ENCODE measurements at regions not wholly inside any gene's neighbourhood (a gene's known extent, or its start where the extent isn't known, plus 50 kb on each side); places are given as distances from the start of the nearest gene placed in this dataset.

DNA sequence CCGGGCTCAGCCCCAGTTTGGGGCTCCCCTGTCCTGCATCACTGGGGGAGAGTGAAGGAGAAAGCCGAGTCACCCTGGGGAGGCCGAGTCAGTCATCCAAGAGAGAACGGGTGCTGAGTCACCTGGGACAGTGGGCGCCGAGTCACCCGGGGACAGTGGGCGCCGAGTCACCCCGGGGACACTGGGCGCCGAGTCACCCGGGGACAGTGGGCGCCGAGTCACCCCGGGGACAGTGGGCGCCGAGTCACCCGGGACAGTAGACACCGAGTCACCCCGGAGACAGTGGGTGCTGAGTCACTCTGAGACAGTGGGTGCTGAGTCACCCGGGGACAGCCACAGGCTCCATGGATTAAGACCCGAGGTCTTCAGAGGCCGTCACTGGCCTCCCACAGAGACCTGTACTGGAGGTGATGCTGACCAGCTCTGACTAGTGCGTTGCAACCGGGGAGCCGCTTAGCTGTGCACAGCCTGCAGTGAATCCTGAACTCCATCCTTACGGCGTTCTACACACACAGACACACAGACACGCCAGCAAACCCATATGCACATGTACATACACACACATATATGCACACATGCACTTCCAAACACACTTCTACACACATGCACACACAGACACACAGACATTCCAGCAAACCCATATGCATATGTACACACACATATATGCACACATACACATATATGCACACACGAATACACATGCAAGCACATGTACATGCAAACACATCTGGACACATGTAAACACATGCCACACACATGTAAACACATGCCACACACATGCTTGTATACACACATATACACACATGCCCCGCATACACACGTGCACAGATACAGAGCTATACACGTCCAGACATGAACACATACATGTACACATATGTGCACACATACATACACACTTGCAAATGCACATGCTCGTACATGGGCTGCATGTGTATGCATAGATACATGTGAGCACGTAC, 64.9 kb upstream of the GALNT9 start:
- TF ChIP-seq, protein P1, sequence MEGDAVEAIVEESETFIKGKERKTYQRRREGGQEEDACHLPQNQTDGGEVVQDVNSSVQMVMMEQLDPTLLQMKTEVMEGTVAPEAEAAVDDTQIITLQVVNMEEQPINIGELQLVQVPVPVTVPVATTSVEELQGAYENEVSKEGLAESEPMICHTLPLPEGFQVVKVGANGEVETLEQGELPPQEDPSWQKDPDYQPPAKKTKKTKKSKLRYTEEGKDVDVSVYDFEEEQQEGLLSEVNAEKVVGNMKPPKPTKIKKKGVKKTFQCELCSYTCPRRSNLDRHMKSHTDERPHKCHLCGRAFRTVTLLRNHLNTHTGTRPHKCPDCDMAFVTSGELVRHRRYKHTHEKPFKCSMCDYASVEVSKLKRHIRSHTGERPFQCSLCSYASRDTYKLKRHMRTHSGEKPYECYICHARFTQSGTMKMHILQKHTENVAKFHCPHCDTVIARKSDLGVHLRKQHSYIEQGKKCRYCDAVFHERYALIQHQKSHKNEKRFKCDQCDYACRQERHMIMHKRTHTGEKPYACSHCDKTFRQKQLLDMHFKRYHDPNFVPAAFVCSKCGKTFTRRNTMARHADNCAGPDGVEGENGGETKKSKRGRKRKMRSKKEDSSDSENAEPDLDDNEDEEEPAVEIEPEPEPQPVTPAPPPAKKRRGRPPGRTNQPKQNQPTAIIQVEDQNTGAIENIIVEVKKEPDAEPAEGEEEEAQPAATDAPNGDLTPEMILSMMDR (IDR thresholded peaks at IDR 0.05; ENCODE audit: insufficient read depth, low read length, severe bottlenecking): no peak
- peaks cover 16% of the 10 kb centered on the region for H3K27me3 ChIP-seq (ENCODE audit: control insufficient read depth, insufficient read depth, low read length)
- no peak overlapping the region for H3K4me3 ChIP-seq (ENCODE audit: low read depth, low read length)
- FAIRE-seq: no peak
- H3K36me3 ChIP-seq (ENCODE audit: control insufficient read depth, insufficient read depth, low read length): no peaks in the 10 kb centered on the region
- DNase-seq (ENCODE audit: low read depth): no peak

DNA sequence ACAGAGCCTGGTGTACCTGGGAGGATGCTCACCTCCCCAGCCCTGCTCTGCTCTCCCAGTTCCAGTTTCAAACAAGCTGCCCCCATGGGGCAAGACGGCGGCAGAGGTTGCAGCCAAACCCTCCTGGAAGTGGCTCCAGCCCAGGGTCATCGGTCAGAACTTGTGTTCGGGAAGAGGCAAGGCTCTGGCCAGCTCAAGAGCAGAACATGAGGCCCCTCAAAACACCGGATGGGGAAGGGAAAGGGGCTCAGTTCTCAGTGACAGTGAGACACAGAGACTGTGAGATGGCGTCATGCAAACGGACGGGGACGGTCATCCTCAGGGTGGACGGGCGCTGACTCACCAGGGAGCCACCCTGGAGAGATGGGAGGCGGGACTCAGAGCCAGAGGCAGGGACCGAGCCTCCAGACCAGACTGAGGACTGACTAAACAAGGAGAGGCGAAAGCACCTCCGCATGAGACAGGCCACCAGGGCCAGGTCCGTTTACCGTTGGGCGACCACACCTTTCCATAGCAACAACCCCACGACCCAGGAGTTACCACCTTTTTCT, 63.9 kb upstream of the GALNT9 start:
- DNase-seq (ENCODE audit: low read depth) (no peak), FAIRE-seq (no peak)
- no peaks in the 10 kb centered on the region for H3K36me3 ChIP-seq (ENCODE audit: control insufficient read depth, insufficient read depth, low read length)
- H3K27me3 ChIP-seq (ENCODE audit: control insufficient read depth, insufficient read depth, low read length): peaks cover 13% of the 10 kb centered on the region
- TF ChIP-seq, protein P1 (IDR thresholded peaks at IDR 0.05; ENCODE audit: insufficient read depth, low read length, severe bottlenecking): no peak
- no peak overlapping the region for H3K4me3 ChIP-seq (ENCODE audit: low read depth, low read length)

DNA sequence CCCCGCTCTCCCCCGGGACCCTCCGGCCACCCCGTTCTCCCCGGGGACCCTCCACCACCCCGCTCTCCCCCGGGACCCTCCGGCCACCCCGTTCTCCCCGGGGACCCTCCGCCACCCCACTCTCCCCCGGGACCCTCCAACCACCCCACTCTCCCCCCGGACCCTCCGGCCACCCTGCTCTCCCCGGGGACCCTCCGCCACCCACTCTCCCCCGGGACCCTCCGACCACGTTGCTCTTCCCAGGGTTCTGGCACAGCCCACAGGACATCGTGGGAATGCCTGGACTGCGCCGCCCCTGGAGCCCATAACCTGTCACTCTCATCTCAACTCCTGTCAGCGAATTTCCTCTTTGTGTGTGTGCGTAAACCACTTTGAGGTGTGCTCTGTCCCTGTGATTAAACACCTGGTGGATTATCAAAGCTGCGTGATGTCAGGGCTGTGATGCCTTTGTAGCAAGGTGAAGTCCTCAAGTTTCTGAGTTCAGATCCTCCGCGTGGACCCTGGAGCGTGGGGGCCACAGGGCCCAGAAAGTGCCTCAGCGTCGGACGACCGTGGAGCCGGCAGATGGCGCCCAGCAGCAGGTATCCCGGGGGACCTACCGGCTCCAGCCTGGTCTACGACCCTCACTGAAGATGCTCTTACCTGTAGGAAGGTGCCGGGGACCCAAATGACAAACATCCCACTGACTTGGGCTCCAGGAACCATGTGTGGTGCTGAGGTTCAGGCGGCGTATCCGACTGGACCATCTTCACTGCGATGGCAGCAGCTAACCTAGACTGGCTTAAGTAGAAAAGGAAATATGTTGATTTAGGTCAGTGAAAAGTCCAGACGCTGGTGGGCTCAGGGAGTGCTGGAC, 63.2 kb upstream of the GALNT9 start:
- no peak for DNase-seq (ENCODE audit: low read depth)
- H3K27me3 ChIP-seq (ENCODE audit: control insufficient read depth, insufficient read depth, low read length): peaks cover 8% of the 10 kb centered on the region
- TF ChIP-seq, protein P1 (IDR thresholded peaks at IDR 0.05; ENCODE audit: insufficient read depth, low read length, severe bottlenecking): no peak
- FAIRE-seq: no peak
- no peak overlapping the region for H3K4me3 ChIP-seq (ENCODE audit: low read depth, low read length)
- no peaks in the 10 kb centered on the region for H3K36me3 ChIP-seq (ENCODE audit: control insufficient read depth, insufficient read depth, low read length)

DNA sequence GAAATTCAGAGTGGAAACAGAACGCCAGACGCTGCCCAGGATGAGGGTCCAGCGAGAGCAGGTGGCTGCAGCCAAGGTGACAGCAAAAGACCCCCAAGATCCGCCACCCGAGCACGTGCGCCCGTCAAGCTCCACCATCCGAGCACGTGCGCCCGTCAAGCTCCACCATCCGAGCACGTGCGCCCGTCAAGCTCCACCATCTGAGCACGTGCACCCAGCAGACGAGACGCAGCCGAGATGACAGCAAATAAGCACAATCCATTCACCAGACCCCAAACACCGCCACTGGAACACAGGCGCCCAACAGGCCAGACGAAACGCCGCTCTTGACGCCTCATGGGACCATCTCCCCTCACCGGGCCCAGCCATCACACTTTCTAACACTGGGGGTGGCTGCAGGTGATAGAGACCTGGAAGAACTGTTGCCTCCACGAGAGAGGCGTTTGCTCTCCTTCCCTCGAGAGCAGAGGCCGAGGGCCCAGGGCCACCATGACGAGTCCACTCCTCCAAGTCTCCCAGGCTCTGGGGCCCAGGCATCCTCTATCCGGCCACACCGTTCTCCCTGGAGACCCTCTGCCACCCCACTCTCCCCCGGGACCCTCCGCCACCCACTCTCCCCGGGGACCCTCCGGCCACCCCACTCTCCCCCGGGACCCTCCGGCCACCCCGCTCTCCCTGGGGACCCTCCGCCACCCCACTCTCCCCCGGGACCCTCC, 62.1 kb upstream of the GALNT9 start:
- FAIRE-seq (no peak), DNase-seq (ENCODE audit: low read depth) (no peak)
- Histone ChIP-seq H3K36me3 (ENCODE audit: control insufficient read depth, insufficient read depth, low read length) (no peaks in the 10 kb centered on the region), H3K27me3 (ENCODE audit: control insufficient read depth, insufficient read depth, low read length) (peaks cover 5% of the 10 kb centered on the region), H3K4me3 (ENCODE audit: low read depth, low read length) (no peak overlapping the region)
- TF ChIP-seq, protein P1 (IDR thresholded peaks at IDR 0.05; ENCODE audit: insufficient read depth, low read length, severe bottlenecking): no peak

DNA sequence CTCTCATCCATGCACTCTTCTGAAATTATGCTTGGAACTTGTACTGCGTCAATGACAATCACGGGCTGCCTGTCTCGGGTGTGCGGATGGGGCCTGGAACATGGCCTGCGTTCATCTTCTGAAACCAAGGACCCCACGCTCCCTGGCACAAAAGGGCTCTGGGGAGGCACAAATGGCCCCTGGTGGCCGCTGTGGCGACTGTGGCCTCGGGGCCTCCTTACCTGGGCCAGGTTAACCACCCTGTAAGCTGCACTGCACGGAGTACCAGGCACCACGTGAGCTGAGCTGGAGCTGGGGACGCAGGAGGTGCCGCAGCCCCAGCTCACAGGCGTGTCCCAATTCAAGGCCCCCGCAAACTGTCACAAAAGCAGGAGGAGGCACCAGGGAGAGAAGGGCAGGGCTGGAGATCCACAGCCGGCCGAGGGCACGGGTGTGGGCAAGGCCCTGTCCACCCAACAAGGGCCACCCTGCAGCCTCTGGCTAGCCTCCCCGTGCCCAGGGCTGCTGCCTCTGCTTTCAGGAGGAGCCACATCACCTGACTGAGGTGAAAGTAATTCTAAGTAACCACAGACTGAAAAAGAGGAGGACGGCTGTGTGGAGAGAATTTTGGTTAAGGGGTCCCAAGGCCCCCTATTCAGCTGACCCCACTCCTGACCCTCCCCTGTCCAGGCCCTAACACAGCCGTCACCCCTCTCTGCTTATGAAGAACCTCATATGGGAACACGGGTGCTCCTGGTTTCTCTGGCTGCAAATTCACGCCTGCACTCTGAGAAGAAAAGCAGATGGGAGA, 61.1 kb upstream of the GALNT9 start:
- DNase-seq (ENCODE audit: low read depth): no peak
- H3K36me3 ChIP-seq (ENCODE audit: control insufficient read depth, insufficient read depth, low read length): no peaks in the 10 kb centered on the region
- no peak overlapping the region for H3K4me3 ChIP-seq (ENCODE audit: low read depth, low read length)
- H3K27me3 ChIP-seq (ENCODE audit: control insufficient read depth, insufficient read depth, low read length): peaks cover 2% of the 10 kb centered on the region
- FAIRE-seq: no peak
- TF ChIP-seq, protein P1 (IDR thresholded peaks at IDR 0.05; ENCODE audit: insufficient read depth, low read length, severe bottlenecking): no peak

Measured in bronchial epithelial cell (primary cell).